H1 (cell line): ENCODE measurements at regions not wholly inside any gene's neighbourhood (a gene's known extent, or its start where the extent isn't known, plus 50 kb on each side); places are given as distances from the start of the nearest gene placed in this dataset.

ENCODE experiments used
- CTCF ChIA-PET: fragments of 300-600 bp; sonication (Branson Sonifier 250); formaldehyde crosslinking; loops from one replicate; lab custom pipeline; 2021; ENCODE audit not compliant: partially characterized antibody; lab: Charles Lee
- POLR2A ChIA-PET: fragments of 300-600 bp; sonication (Branson Sonifier 250); formaldehyde crosslinking; loops from one replicate; lab custom pipeline; 2021; ENCODE audit warnings: inconsistent platforms; ENCODE audit not compliant: partially characterized antibody; lab: Charles Lee
- DNase-seq, 2 experiments: peaks; one replicate each; pipeline versions ENCODE4 v3.0.0 to v3.0.0-alpha.2; 2010 to 2022; ENCODE audit warnings: low spot score in 2 of 2, low read depth in 1 of 2, mixed read lengths in 1 of 2
- FAIRE-seq: peaks from 2 replicates; lab custom pipeline; 2011; peaks lifted over from hg19 to GRCh38; lab: Jason Lieb, UNC
- H2AFZ ChIP-seq: 2 replicates; pipeline ENCODE4 v1.8.1; 2012; ENCODE audit warnings: low read length, inconsistent platforms
- H2AK5ac ChIP-seq: 2 replicates; pipeline ENCODE4 v1.6.1; 2013; ENCODE audit warnings: low read depth, low read length
- H2BK120ac ChIP-seq: replicated peaks from 2 replicates; pipeline ENCODE3; 2013; ENCODE audit warnings: low read depth, low read length, inconsistent platforms
- H2BK12ac ChIP-seq: 2 replicates; pipeline ENCODE4 v1.6.1; 2013; ENCODE audit warnings: low read depth, low read length
- H2BK15ac ChIP-seq: 2 replicates; pipeline ENCODE4 v1.6.1; 2013; ENCODE audit warnings: low read length
- H2BK20ac ChIP-seq: 2 replicates; pipeline ENCODE4 v1.6.1; 2013; ENCODE audit warnings: low read length
- H2BK5ac ChIP-seq: 2 replicates; pipeline ENCODE4 v1.6.1; 2013; ENCODE audit warnings: low read depth, low read length
- H3K14ac ChIP-seq: 2 replicates; pipeline ENCODE4 v1.6.1; 2013; ENCODE audit warnings: inconsistent platforms; ENCODE audit not compliant: insufficient read length
- H3K18ac ChIP-seq: 2 replicates; pipeline ENCODE4 v1.6.1; 2013; ENCODE audit warnings: low read length; ENCODE audit errors: extremely low read depth
- H3K23ac ChIP-seq: 2 replicates; pipeline ENCODE4 v1.6.1; 2013; ENCODE audit warnings: inconsistent platforms; ENCODE audit not compliant: insufficient read length
- H3K23me2 ChIP-seq: 2 replicates; pipeline ENCODE4 v1.6.1; 2013; ENCODE audit warnings: low read depth, low read length
- H3K27ac ChIP-seq: 2 replicates; pipeline ENCODE4 v1.6.1; 2011; ENCODE audit warnings: low read depth, low read length, inconsistent platforms
- H3K27me3 ChIP-seq, 4 experiments: replicated peaks in 1 of 4; 1 replicate in 1 of 4; 2 replicates in 3 of 4; pipeline versions ENCODE4 v1.6.1 to v1.8.1; 2011 to 2013; ENCODE audit warnings: low read length in 3 of 4, mild to moderate bottlenecking in 3 of 4, inconsistent platforms in 2 of 4, mixed read lengths in 2 of 4, moderate library complexity in 1 of 4; ENCODE audit not compliant: control insufficient read depth in 3 of 4, insufficient read depth in 3 of 4; ENCODE audit errors: extremely low read depth in 1 of 4
- H3K36me3 ChIP-seq, 4 experiments: 2 replicates each; pipeline versions ENCODE4 v1.6.1 to v1.8.1; 2011 to 2013; ENCODE audit warnings: mild to moderate bottlenecking in 4 of 4, low read length in 3 of 4, moderate library complexity in 2 of 4, control low read depth in 1 of 4, inconsistent platforms in 1 of 4; ENCODE audit not compliant: insufficient read depth in 4 of 4, control insufficient read depth in 2 of 4
- H3K4ac ChIP-seq: replicated peaks from 2 replicates; pipeline ENCODE3; 2013; ENCODE audit warnings: low read length, low read depth, mixed read lengths, inconsistent platforms; ENCODE audit not compliant: insufficient read length
- H3K4me1 ChIP-seq, 4 experiments: replicated peaks in 1 of 4; 1 replicate in 1 of 4; 2 replicates in 3 of 4; pipeline versions ENCODE4 v1.6.1 to v1.8.1; 2011 to 2013; ENCODE audit warnings: low read length in 3 of 4, inconsistent platforms in 2 of 4, mixed read lengths in 1 of 4; ENCODE audit not compliant: insufficient read depth in 4 of 4, control insufficient read depth in 3 of 4
- H3K4me2 ChIP-seq, 2 experiments: 2 replicates each; pipeline versions ENCODE4 v1.6.1 to v1.8.1; 2011 to 2013; ENCODE audit warnings: low read depth in 2 of 2, low read length in 2 of 2, control low read depth in 1 of 2, inconsistent platforms in 1 of 2, mild to moderate bottlenecking in 1 of 2; ENCODE audit not compliant: insufficient read depth in 1 of 2
- H3K4me3 ChIP-seq, 4 experiments: fragments of 200-600, 300-600 bp in 1 of 4; sonication (generic), shearing (Covaris generic), sonication (Bioruptor Twin) in 1 of 4; 2 replicates each; pipeline versions ENCODE4 v1.5.1 to v1.8.1; 2011 to 2016; ENCODE audit warnings: low read length in 4 of 4, low read depth in 3 of 4, control low read depth in 2 of 4, inconsistent platforms in 2 of 4, mild to moderate bottlenecking in 2 of 4, mixed read lengths in 1 of 4, moderate library complexity in 1 of 4; ENCODE audit not compliant: insufficient read depth in 2 of 4; ENCODE audit errors: extremely low read depth in 1 of 4
- H3K56ac ChIP-seq: replicated peaks from 2 replicates; pipeline ENCODE3; 2013; ENCODE audit warnings: low read depth, mild to moderate bottlenecking, mixed read lengths, low read length, inconsistent platforms; ENCODE audit not compliant: insufficient read length
- H3K79me1 ChIP-seq: 2 replicates; pipeline ENCODE4 v1.6.1; 2013; ENCODE audit warnings: low read depth, low read length, control low read depth
- H3K79me2 ChIP-seq, 2 experiments: 2 replicates each; pipeline versions ENCODE4 v1.6.1 to v1.8.1; 2012 to 2013; ENCODE audit warnings: low read length in 2 of 2, mild to moderate bottlenecking in 2 of 2, inconsistent platforms in 1 of 2; ENCODE audit not compliant: insufficient read depth in 2 of 2, control insufficient read depth in 1 of 2
- H3K9ac ChIP-seq, 4 experiments: replicated peaks in 1 of 4; 1 replicate in 1 of 4; 2 replicates in 3 of 4; pipeline versions ENCODE4 v1.6.1 to v1.8.1; 2011 to 2013; ENCODE audit warnings: low read depth in 3 of 4, low read length in 3 of 4, control low read depth in 2 of 4, mild to moderate bottlenecking in 2 of 4, moderate library complexity in 2 of 4, inconsistent platforms in 1 of 4; ENCODE audit errors: extremely low read depth in 1 of 4
- H3K9me3 ChIP-seq, 2 experiments: 2 replicates each; pipeline versions ENCODE4 v1.6.1 to v1.8.1; 2012 to 2013; ENCODE audit warnings: mild to moderate bottlenecking in 2 of 2, moderate library complexity in 2 of 2, control low read depth in 1 of 2, inconsistent platforms in 1 of 2, low read depth in 1 of 2, low read length in 1 of 2, mixed read lengths in 1 of 2; ENCODE audit not compliant: insufficient read depth in 2 of 2
- H4K20me1 ChIP-seq, 2 experiments: replicated peaks in 1 of 2; 2 replicates each; pipeline versions ENCODE3 to v1.8.1; 2011 to 2013; ENCODE audit warnings: inconsistent platforms in 2 of 2, low read length in 2 of 2, mild to moderate bottlenecking in 1 of 2; ENCODE audit not compliant: insufficient read depth in 2 of 2, control insufficient read depth in 1 of 2
- H4K5ac ChIP-seq: 2 replicates; pipeline ENCODE4 v1.6.1; 2013; ENCODE audit warnings: low read length, low read depth, mixed read lengths, inconsistent platforms; ENCODE audit not compliant: insufficient read length
- H4K8ac ChIP-seq: 2 replicates; pipeline ENCODE4 v1.8.0; 2013; ENCODE audit warnings: mild to moderate bottlenecking, moderate library complexity, low read length, inconsistent platforms; ENCODE audit not compliant: insufficient read depth; ENCODE audit errors: extremely low read depth
- H4K91ac ChIP-seq: replicated peaks from 2 replicates; pipeline ENCODE3; 2013; ENCODE audit warnings: low read length, mixed read lengths, inconsistent platforms; ENCODE audit not compliant: insufficient read length
- CBX8 ChIP-seq: fragments of 300-800, 300-1000 bp; sonication (generic); IDR thresholded peaks from 2 replicates; pipeline ENCODE4 v1.7.1; 2016; ENCODE audit warnings: low read depth, low read length, borderline replicate concordance
- CREB1 ChIP-seq: IDR thresholded peaks from 2 replicates; pipeline ENCODE4 v1.6.1; 2012; ENCODE audit warnings: inconsistent platforms
- GABPA ChIP-seq: IDR thresholded peaks from 2 replicates; pipeline ENCODE4 v1.6.1; 2011; ENCODE audit warnings: mild to moderate bottlenecking, low read length, moderate library complexity, borderline replicate concordance; ENCODE audit not compliant: insufficient read depth
- POLR2AphosphoS5 ChIP-seq: IDR thresholded peaks from 2 replicates; pipeline ENCODE4 v1.6.1; 2011; ENCODE audit warnings: low read depth, low read length
- SAP30 ChIP-seq: fragments of 300-600 bp; sonication (generic); IDR thresholded peaks from 2 replicates; pipeline ENCODE4 v1.7.1; 2012; ENCODE audit warnings: low read length, moderate library complexity, mild to moderate bottlenecking, inconsistent platforms; ENCODE audit not compliant: insufficient read depth, insufficient replicate concordance
- SIRT6 ChIP-seq: IDR thresholded peaks from one replicate; pipeline ENCODE4 v1.7.1; 2012; ENCODE audit warnings: low read length, inconsistent platforms
- YY1 ChIP-seq: IDR thresholded peaks from 2 replicates; pipeline ENCODE4 v1.6.1; 2011; ENCODE audit warnings: low read depth, mild to moderate bottlenecking, low read length
- WGBS, 2 experiments: shearing (Covaris generic) in 1 of 2; methylation state at CpG; one replicate each; pipeline versions ENCODE4 v1.1.6 to v1.1.7; 2013 to 2015; ENCODE audit warnings: low lambda C conversion rate in 2 of 2, mixed read lengths in 2 of 2, inconsistent platforms in 1 of 2, low coverage in 1 of 2, missing lambda C conversion rate in 1 of 2; ENCODE audit not compliant: insufficient replicate concordance in 2 of 2, insufficient coverage in 1 of 2, insufficient read length in 1 of 2; ENCODE audit errors: extremely low coverage in 1 of 2, missing lambda C conversion rate in 1 of 2; 5-methylcytosine and 5-hydroxymethylcytosine counted together
- TF ChIP-seq, protein P1 (sequence below): IDR thresholded peaks from 2 replicates; pipeline ENCODE4 v1.6.1; 2011; ENCODE audit warnings: low read length, improper control_type of control experiment

DNA sequence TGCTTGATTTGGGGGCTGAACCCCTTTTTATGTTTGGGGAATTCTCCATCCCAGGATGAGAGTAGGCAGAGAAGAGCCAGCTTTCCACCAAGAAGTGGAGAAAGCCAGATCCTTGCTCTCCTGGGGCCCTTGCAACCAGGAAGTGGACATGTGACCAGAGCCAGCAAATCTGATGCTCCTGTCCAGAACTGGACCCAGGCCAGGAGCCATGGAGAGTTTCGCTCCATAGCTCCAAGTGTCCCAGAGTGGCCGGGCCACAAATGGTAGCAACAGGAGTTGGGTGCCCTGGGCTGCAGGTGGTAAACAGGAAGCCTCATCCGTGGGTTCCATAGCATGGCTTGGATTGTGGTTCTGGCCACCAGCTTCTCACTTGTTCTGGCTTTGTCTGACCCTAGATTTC, 93.9 kb upstream of the CD82 start:
- Histone ChIP-seq H2BK15ac (no peak overlapping the region), H2AFZ (no peak overlapping the region), H2BK12ac (no peak overlapping the region), H3K4me3 (no peak overlapping the region), H3K9ac (no peak overlapping the region), H3K79me2 (no peaks in the 10 kb centered on the region), H2AK5ac (no peak overlapping the region), H3K4me1 (peaks cover 6 to 12% (median 7%) of the 10 kb centered on the region in 4 experiments), H3K36me3 (no peaks in the 10 kb centered on the region), H2BK20ac (no peak overlapping the region), H3K23me2 (no peaks in the 10 kb centered on the region), H3K4ac (no peak overlapping the region), H3K18ac (no peak overlapping the region), H3K79me1 (no peaks in the 10 kb centered on the region), H2BK120ac (no peak overlapping the region), H3K27ac (no peak overlapping the region), H3K14ac (no peak overlapping the region), H4K20me1 (no peaks in the 10 kb centered on the region), H3K9me3 (peaks cover 0 to under 1% of the 10 kb centered on the region in 2 experiments; a peak in 1 of 4 replicates), H2BK5ac (no peak overlapping the region), H4K91ac (no peak overlapping the region), H3K23ac (no peak overlapping the region), H3K56ac (no peak overlapping the region), H3K27me3 (no peaks in the 10 kb centered on the region), H3K4me2 (no peak overlapping the region), H4K5ac (no peak overlapping the region), H4K8ac (no peak overlapping the region)
- 88% methylated on average over 3 of the region's 3 CpGs; no CpG with 5 or more reads in 1 of the 2 experiments for WGBS, 2 experiments
- POLR2A ChIA-PET, result interaction anchor here (1.1 kb wide), 1 partner anchor 26 kb away, joined by 5 read pairs; no protein-coding TSS in a partner anchor
- no peak for FAIRE-seq
- DNase-seq, result no peak
- TF ChIP-seq SIRT6 (no peak), SAP30 (no peak), YY1 (no peak), CREB1 (no peak), GABPA (no peak), CBX8 (no peak), POLR2AphosphoS5 (no peak)
- TF ChIP-seq, protein P1, sequence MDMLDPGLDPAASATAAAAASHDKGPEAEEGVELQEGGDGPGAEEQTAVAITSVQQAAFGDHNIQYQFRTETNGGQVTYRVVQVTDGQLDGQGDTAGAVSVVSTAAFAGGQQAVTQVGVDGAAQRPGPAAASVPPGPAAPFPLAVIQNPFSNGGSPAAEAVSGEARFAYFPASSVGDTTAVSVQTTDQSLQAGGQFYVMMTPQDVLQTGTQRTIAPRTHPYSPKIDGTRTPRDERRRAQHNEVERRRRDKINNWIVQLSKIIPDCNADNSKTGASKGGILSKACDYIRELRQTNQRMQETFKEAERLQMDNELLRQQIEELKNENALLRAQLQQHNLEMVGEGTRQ, result no peak
- CTCF ChIA-PET, result interaction anchor here (0.7 to 1.4 kb wide), 5 partner anchors 8 to 182 kb away, joined by 3 read pairs; no protein-coding TSS in a partner anchor
